GM21619 (cell line): ENCODE measurements at regions not wholly inside any gene's neighbourhood (a gene's known extent, or its start where the extent isn't known, plus 50 kb on each side); places are given as distances from the start of the nearest gene placed in this dataset.

Experiments used
- ATAC-seq: cut with Tn5 transposase; IDR thresholded peaks from one replicate; pipeline ENCODE4 v1.9.1; 2021; ENCODE audit not compliant: unreplicated experiment

- no peak for ATAC-seq
Measured at GRCh38 chr10:57884965-57885617, 382.6 kb downstream of the IPMK start.

DNA sequence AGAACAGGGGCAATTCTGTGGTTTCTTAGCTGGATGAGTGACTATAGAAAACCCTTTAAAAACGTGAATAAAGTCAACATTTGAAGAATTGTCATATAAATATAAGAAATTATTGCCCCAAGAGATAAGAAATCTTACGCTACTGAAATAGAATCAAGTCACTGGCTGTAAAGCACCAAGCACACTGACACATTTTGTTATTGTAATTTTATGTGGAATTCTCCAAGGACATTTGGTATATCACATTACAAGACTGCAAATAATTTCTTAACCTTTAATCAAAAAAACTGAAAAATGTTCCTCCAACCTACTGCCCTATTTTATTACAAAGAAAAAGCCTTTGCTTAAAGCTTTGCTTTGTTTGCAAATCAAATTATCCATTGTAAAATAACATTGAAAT lies 383.3 kb downstream of the IPMK start:
- no peak for ATAC-seq

DNA sequence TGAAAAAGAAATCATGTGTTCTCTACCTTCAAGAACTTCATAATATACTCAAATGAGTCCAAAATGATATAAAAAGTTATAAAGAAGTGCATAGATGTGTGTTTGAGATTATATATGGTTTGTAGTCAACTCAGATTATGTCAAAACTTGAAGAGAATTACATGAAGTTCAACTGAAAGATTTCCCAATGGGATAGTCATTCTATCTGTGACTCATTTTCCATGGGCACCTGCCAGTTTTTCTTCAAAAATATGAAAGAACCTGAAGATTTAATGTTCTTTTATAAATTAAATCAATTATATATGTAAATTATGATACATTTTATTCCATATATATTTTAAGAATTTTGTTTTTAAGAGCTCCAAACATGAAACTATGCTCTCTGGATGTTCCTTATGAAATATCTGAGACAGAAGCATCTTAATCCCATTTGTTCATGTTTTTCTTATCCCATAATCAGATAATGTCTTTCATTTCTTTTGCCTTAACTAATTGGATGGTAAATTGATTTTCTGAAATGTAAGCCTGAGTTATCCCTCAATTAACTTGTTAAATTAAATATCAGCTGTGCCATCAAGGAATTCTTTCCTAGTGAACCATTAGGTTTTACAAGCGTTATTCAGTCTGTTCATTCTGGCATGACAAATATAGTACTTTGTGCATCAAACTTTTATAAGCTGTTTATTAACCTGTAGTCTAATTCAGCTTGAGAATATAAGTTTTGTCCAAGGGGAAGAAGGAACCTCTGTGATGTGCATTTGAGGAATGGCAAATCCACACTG lies 387.1 kb downstream of the IPMK start:
- ATAC-seq = no peak

DNA sequence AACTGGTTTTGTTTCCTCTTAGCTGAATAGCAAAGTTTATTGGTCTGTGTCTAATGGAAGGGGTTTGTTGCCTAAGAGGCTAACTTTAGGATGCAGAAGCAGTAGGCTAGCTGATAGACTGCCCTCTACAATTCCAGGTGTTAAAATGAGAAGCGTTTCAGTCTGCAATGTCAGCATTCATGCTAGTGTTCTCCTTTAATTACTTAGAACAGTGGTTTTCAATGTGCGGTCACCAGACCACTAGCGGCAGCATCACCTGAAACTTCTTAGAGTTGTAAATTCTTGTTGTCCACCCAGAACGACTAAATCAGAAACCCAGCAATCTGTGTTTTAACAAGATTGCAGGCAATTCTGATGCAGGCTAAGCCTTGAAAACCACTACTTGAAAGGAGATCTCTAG lies 392.9 kb downstream of the IPMK start:
- no peak for ATAC-seq

GRCh38 chr10:57867241-57867640 lies 400.5 kb downstream of the IPMK start:
- ATAC-seq = no peak

GRCh38 chr10:57864765-57865680 lies 402.7 kb downstream of the IPMK start:
- no peak for ATAC-seq

DNA sequence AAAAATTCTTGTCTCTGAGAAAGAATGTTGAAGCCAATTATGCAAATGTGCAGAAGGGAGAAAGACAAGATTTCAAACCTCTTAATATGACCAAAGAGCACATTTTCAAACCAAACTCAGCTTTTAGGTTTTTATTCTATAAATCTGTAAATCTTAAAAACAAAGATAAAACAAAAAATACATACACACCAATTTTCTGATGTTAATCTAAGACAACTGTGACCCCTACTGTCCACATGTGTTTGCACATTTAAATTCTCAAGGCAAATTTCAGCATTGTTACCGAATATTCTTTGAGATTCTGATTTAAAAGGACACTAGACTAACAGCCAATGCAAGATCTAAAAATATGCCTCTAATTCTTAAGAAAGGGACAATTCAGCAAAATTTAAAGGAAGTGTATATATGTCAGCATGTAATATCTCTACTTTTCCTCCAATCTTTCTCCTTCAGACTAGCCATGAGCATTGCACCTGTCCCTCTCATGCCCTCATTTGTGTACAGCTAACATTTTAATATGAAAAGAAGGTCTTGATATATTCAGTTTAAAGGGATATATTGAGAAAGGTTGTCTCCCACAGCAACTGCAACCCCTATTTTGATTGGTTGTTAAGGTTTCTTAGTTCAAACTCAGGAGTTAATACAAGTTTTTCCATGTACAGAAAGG lies 417.9 kb downstream of the IPMK start:
- no peak for ATAC-seq

GRCh38 chr10:57846307-57847065 lies 421.2 kb downstream of the IPMK start:
- no peak for ATAC-seq

DNA sequence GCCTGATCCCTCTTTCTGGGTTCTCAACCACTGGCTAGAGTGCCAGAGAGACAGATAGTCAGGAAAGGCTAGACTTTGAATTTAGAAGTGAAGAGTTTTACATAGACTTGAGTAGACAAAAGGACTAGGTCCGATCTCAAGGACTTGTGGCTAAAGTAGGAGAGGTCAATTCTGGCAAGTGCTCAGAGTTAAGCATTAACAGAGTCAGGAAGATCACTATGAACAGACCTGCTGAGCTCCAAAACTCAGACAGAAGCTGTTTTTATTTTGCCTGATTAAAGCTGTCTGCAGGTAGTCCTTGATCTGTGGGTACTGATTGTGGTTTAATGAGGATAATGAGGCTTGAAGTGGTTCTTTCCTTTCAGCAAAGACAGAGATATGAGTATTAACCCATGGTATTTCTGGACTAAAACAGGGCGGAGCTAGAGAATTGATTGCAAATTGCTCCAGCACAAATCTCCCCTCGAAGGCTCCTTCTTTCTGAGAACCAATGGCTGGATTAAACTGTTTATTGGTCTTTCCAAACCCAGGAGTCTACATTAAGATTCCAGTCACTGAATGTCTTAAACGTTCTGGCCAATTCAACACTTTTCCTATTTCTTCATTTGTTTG lies 423.2 kb downstream of the IPMK start:
- ATAC-seq = no peak

GRCh38 chr10:57830877-57831560 lies 436.7 kb downstream of the IPMK start:
- no peak for ATAC-seq

DNA sequence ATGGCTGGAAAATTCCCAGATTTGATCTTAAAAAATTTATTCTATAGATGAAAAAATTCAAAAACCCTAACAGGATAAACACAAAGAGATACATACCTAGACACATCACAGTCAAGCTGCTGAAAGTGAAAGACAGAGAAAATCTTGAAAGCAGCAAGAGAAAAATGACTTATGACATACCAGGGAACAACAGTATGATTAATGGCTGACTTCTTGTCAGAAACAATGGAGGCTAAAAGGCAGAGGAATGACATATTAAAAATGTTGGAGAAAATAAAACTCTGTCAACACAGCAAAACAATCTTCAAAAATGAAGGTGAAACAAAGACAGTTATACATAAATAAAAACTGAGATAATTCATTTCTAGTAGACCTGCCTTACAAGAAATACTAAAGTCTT lies 442.7 kb downstream of the IPMK start:
- ATAC-seq = no peak

DNA sequence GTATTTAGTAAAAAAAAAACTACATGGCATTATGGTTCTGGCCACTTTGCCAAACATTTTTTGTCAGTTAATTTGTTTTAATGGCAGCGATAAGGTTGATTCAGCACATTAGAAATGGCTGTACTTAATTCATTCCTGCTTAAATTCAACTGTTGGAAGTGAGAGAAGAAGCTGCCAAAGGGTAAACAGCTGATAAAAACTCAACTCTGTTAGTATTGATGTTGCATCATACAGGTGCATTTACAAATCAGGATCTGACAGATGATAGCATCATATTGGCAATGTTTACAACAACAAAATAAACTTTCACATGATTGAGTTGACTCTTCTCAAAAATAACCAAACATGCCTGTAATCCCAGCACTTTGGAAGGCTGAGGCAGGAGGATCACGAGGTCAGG lies 444.3 kb downstream of the IPMK start:
- ATAC-seq = no peak

GRCh38 chr10:57822965-57823364 lies 444.7 kb downstream of the IPMK start:
- no peak for ATAC-seq

- ATAC-seq = no peak
Measured at GRCh38 chr10:57818522-57818921, 449.2 kb downstream of the IPMK start.

DNA sequence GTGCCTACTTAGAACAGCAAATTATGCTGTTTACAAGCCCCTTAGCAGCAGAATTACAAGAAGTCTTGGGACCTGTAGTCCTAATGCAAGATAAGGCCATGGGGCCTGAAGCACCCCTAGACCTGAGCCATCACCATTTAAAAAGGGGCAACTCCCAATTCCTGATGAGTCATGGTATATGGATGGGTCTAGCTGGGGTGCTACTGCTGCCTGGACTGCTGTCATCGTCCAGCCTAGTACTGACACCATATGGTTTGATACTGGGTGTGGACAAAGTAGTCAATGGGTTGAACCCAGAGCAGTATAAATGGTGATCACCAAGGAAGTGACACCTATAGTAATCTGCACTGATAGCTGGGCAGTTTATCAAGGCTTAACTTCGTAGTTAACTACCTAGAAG lies 450.0 kb downstream of the IPMK start:
- ATAC-seq = no peak

- no peak for ATAC-seq
Measured at GRCh38 chr10:57815949-57816348, 451.7 kb downstream of the IPMK start.

DNA sequence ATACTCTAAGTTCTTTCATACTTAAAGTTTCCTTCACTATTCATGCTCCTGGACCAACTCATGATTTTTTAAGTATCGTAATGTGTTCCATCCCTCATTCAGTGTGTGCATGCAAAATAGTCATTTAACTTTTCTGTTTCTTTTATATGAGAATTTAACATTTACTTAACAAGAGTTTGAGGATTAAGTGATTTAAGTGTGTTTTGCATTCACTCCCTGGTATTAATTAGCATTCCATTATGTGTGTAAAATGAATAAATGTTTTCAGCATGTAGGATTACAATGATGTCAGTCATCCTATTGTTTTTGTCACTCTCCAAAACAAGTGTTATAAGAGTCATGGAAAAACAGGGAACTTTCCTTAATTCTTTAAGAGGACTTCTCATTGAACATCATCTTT lies 457.7 kb downstream of the IPMK start:
- ATAC-seq = no peak

GRCh38 chr10:57807906-57808305 lies 459.8 kb downstream of the IPMK start:
- ATAC-seq = no peak

- no peak for ATAC-seq
Measured at GRCh38 chr10:57806675-57807074, 461.0 kb downstream of the IPMK start.
